Thoracic aorta (tissue), 2 donors: ENCODE measurements at regions not wholly inside any gene's neighbourhood (a gene's known extent, or its start where the extent isn't known, plus 50 kb on each side); places are given as distances from the start of the nearest gene placed in this dataset.
A peak's percentile ranks its signal among the peaks of the same experiment; 100 is the strongest.

Experiments
- ATAC-seq: fragments of 150-250 bp; one replicate; pipeline ENCODE4 v1.8.0; 2017; ENCODE audit warnings: low read depth; ENCODE audit not compliant: insufficient number of reproducible peaks, low FRiP score
- DNase-seq: peaks from one replicate; pipeline ENCODE4 v3.0.0-alpha.2; 2020; ENCODE audit warnings: low spot score
- H3K27ac ChIP-seq, 2 donors: fragments of 200-600 bp; sonication (generic); 1 replicate in 1 of 2; 2 replicates in 1 of 2; pipeline ENCODE4 v1.5.1; 2016; ENCODE audit warnings: mild to moderate bottlenecking in 2 of 2, moderate library complexity in 2 of 2
- H3K27me3 ChIP-seq: fragments of 200-600 bp; sonication (generic); replicated peaks from 2 replicates; pipeline ENCODE4 v1.6.0; 2016; ENCODE audit warnings: mild to moderate bottlenecking; ENCODE audit not compliant: insufficient read depth
- H3K36me3 ChIP-seq: fragments of 200-600 bp; sonication (generic); one replicate; pipeline ENCODE4 v1.5.1; 2016
- H3K4me1 ChIP-seq, 2 donors: fragments of 200-600 bp; sonication (generic); 1 replicate in 1 of 2; 2 replicates in 1 of 2; pipeline versions ENCODE4 v1.5.1 to v1.6.0; 2016; ENCODE audit warnings: low read depth in 2 of 2, mild to moderate bottlenecking in 1 of 2; ENCODE audit not compliant: control insufficient read depth in 1 of 2
- H3K4me3 ChIP-seq: fragments of 200-600 bp; sonication (generic); 2 replicates; pipeline ENCODE4 v1.5.1; 2016; ENCODE audit warnings: mild to moderate bottlenecking
- H3K9me3 ChIP-seq: fragments of 200-600 bp; sonication (generic); 2 replicates; pipeline ENCODE4 v1.5.1; 2016
- CTCF ChIP-seq: fragments of 200-600 bp; sonication (generic); IDR thresholded peaks from one replicate; pipeline ENCODE4 v1.5.1; 2019; ENCODE audit warnings: antibody characterized with exemption

GRCh38 chr6:130696806-130697205 lies 130.4 kb upstream of the SMLR1 start:
- no peak overlapping the region for H3K27ac ChIP-seq
- H3K27me3 ChIP-seq: no peaks in the 10 kb centered on the region
- H3K4me1 ChIP-seq: peaks cover 0 to 6% of the 10 kb centered on the region in 2 donors
- DNase-seq: no peak
- TF ChIP-seq CTCF: no peak
- ATAC-seq: no peak
- H3K4me3 ChIP-seq: no peak overlapping the region
- no peaks in the 10 kb centered on the region for H3K36me3 ChIP-seq
- H3K9me3 ChIP-seq: no peaks in the 10 kb centered on the region

- H3K9me3 ChIP-seq: no peaks in the 10 kb centered on the region
- no peak for ATAC-seq
- DNase-seq: no peak
- H3K27me3 ChIP-seq: no peaks in the 10 kb centered on the region
- H3K27ac ChIP-seq: no peak overlapping the region
- peak overlapping the region; percentile 43 for H3K4me3 ChIP-seq
- H3K4me1 ChIP-seq: peaks cover 0 to 6% of the 10 kb centered on the region in 2 donors
- no peak for TF ChIP-seq CTCF
- no peaks in the 10 kb centered on the region for H3K36me3 ChIP-seq
Measured at GRCh38 chr6:130697271-130697994, 129.8 kb upstream of the SMLR1 start.

GRCh38 chr6:130697995-130698535 lies 129.1 kb upstream of the SMLR1 start:
- peaks cover 0 to 6% of the 10 kb centered on the region in 2 donors for H3K4me1 ChIP-seq
- no peaks in the 10 kb centered on the region for H3K9me3 ChIP-seq
- peak; percentile 54 for TF ChIP-seq CTCF
- H3K4me3 ChIP-seq: peak overlapping the region; percentile 43
- DNase-seq: no peak
- H3K36me3 ChIP-seq: no peaks in the 10 kb centered on the region
- no peaks in the 10 kb centered on the region for H3K27me3 ChIP-seq
- no peak overlapping the region for H3K27ac ChIP-seq
- ATAC-seq: no peak

- DNase-seq (no peak), ATAC-seq (no peak)
- Histone ChIP-seq H3K9me3 (no peaks in the 10 kb centered on the region), H3K27ac (no peak overlapping the region), H3K4me1 (peaks cover 0 to 6% of the 10 kb centered on the region in 2 donors), H3K36me3 (no peaks in the 10 kb centered on the region), H3K4me3 (no peak overlapping the region), H3K27me3 (no peaks in the 10 kb centered on the region)
- TF ChIP-seq CTCF: no peak
Measured at GRCh38 chr6:130699742-130700141, 127.5 kb upstream of the SMLR1 start.

GRCh38 chr6:130700397-130700796 lies 126.8 kb upstream of the SMLR1 start:
- DNase-seq (no peak), ATAC-seq (no peak)
- no peak overlapping the region for H3K27ac ChIP-seq
- H3K4me1 ChIP-seq: peaks cover 0 to 6% of the 10 kb centered on the region in 2 donors
- no peak for TF ChIP-seq CTCF
- no peaks in the 10 kb centered on the region for H3K27me3 ChIP-seq
- H3K36me3 ChIP-seq: no peaks in the 10 kb centered on the region
- no peaks in the 10 kb centered on the region for H3K9me3 ChIP-seq
- H3K4me3 ChIP-seq: no peak overlapping the region
